CD1c-positive myeloid dendritic cell (primary cell): ENCODE measurements at regions not wholly inside any gene's neighbourhood (a gene's known extent, or its start where the extent isn't known, plus 50 kb on each side); places are given as distances from the start of the nearest gene placed in this dataset.

Source experiments
- DNase-seq: peaks from one replicate; pipeline ENCODE4 v3.0.0-alpha.2; 2016; ENCODE audit errors: extremely low spot score

DNA sequence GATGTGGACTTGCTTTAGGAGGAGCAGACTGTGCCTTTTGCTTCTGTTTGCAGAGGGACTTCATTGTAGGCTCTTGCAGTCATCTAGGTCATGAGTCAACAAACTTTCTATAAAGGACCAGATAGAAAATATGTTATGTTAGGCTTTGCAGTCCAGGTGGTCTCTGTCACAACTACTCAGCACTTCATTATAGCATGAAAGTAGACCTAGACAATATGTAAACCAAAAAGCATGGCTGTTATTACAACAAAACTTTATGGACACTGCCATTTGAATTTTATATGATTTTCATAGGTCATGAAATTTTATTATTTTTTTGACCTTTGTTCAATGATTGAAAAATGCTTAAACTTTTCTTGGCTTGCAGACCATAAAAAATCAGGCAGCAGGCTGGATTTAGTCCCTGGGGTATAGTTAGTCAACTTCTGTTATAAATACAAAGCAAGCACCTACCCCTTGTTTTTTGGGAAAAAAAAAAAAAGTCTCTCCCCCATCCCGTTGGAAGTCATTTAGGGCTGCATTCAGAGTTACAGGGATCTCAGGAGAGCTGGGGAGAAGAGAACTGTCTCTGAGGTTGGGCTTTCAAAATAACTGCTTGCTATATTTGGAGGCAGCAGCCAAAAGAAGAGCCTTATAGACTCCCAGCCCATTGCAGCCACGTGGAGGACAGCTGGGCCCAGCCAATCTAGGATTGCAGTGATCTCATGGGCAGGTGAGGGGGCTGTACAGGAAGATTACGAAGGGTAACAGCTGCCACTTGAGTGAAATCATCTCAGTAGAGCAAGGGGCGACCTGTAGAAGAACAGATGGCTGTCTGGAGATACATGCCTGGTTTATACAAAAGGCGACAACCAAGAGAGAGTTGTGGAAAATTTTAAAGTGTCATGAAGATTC lies 136.6 kb upstream of the TNC start:
- DNase-seq = no peak

DNA sequence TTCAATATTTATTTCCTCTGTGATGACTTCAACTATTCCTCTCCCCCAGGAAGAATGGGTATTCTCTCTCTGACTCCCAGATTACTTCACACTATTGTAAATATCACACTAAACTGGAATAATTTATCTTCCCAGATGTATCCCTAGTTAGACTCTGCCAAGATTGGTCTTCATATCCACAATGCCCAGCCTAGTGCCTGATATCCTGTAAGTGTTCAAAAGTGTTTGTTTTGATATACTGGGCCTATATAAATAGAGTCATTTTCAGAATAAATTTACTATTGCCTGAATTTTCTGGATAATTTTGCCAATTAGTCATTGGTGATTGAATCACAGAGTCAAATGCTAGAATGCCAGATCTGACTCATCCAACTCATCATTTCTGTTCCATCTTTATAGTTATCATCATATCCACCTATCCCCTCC lies 143.7 kb upstream of the TNC start:
- no peak for DNase-seq

DNA sequence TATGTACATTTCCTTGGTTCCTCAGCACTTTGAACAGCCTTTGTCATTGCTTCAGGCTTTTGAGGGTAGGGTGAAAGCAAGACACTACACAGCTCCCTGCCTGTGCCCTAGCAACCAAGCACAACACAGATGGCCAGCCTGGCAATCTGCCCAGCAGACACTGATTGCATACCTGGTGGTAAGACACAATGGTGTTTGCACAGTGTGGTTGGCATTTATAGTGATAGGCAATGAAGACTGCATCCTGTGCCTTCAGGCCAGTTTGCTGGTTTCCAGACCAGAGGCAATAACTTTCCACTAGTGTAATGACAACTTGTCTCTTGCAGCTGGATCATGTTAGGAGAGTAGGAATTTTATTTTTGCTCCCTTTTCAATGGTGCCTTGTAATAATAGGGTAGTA lies 144.5 kb upstream of the TNC start:
- no peak for DNase-seq

DNA sequence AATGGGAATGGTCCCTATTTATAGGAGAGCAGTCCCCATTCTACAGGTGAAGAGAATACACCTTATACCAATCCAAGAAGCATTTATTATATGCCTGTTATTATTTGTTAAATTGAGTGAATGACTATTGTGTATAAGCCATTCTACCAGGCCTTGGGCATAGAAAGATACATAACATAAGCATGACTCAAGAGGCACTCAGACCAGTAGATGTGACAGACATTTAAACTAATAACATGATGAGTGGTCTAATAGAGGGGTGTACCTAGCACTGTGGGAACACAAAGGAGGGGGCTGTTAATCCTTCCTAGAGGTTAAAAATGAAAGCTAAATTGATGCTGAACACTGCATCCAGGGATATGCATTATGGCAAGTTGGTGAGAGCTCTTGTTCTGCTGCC lies 145.0 kb upstream of the TNC start:
- DNase-seq = no peak

DNA sequence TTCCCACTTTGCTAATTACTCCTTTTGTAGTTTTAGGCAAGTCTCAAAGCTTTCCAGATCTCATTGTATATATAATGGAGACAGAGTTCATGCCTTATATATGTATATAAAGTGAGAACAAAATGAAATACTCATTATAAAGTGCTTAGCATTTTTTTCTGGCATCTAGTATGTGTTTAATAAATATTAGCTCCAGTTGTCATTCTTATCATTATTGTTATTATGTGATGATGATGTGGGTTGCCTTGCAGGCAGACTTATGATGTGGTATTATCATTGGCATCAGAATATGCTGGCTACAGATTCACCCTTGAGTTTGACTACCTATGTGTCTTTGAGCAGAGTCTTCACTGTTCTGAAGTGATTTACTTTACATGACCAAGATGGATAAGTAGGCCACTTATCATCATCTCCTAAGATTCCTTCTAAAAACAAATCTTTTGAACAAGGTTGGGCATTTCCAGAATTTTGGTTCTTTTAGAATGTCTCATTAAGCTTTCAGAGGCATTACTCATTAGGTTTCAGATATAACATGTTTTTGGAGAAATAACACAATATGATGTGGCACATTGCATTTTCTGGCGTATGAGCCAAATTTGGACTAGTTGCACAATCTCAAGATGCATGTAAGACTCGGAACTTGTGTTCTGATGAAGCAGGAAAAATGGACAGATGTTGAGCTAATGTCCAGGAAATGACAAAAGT lies 145.6 kb upstream of the TNC start:
- no peak for DNase-seq

DNA sequence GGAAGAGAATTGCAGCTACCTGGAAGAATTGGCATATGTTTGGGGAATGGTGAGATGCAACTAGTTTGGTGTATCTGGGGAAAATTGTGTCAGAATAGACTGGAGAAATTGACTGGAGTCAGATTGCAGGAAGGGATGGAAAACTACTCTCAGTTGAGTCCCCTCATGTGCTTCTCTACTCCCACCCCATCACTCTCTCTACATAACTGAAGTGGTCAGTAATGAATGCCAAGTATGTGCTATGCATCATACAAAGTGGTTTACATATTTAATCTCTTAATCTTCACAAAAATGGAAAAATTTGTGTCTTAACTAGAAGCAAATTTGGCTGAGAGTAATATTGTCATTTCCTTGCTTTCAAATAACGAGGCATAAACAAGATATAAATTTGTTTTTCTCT lies 146.4 kb upstream of the TNC start:
- no peak for DNase-seq

DNA sequence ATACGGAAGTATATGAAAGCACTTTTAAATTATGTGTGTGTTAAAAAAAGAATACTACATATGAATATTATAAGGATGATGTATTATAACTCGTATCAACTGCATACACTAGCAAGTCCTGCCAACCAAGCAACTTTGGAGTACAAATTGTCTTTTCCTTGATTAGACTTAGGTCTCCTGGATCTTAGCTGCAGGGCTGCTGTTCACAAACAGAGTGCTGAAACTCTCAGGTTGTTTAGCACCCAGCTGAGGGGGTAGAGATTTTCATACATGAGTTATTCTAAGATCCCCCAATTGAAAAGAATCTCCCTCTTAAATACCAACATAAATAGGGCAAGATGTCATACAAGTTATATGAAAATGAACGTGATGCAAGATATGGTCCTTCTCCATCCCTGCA lies 149.8 kb upstream of the TNC start:
- no peak for DNase-seq

DNA sequence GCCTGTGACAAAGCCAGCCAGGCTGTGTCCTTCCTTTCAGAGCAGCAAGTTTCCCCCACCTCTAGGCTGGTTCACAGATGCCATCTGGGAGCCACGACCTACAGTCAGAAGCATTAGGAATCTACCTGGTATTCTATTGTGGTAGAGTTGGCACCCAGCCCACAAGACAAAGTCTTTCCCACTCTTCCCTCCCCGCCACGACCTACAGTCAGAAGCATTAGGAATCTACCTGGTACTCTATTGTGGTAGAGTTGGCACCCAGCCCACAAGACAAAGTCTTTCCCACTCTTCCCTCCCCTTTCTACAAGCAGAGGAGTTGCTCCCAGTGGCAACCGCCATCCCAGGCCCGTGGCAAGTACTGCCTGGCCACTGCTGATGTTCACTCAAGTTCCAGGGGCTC lies 157.8 kb upstream of the TNC start:
- DNase-seq = no peak

DNA sequence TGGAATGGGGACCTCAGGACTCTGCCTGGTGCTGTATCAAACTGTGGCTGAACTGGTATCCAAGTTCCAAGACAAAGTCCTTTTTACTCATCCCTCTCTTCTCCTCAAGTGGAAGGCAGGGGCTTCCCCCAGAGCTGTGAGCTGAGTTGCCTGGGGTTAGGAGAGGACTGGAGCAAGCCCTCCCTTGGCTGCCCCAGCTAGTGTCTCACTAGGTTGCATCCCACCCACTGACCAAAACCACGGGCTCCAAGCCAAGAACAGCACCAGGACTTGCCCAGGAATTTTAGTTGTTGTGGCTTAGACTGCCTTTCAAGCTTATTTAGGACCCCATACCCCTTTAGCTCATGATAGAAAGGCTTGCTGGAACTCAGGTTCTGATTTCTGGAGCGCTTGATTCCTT lies 158.7 kb upstream of the TNC start:
- DNase-seq = no peak

DNA sequence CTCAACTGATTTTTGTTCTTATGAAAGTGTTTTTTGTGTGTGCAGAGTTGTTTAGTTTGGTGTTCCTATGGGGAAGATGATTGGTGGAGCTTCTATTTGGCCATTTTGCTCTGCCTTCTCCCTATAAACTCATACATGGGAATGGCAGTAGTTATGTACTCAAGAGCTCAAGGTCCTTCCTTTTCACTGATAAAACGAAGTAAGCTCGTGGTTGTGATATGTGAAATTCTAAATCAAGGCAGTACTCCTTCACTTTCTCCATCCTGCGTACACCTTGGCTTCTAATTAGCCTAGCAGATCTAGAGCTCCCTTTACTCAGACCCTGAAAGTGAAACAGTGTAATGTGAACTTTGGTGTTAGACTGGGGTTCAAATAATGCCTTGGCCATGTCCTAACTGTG lies 159.3 kb upstream of the TNC start:
- no peak for DNase-seq

DNA sequence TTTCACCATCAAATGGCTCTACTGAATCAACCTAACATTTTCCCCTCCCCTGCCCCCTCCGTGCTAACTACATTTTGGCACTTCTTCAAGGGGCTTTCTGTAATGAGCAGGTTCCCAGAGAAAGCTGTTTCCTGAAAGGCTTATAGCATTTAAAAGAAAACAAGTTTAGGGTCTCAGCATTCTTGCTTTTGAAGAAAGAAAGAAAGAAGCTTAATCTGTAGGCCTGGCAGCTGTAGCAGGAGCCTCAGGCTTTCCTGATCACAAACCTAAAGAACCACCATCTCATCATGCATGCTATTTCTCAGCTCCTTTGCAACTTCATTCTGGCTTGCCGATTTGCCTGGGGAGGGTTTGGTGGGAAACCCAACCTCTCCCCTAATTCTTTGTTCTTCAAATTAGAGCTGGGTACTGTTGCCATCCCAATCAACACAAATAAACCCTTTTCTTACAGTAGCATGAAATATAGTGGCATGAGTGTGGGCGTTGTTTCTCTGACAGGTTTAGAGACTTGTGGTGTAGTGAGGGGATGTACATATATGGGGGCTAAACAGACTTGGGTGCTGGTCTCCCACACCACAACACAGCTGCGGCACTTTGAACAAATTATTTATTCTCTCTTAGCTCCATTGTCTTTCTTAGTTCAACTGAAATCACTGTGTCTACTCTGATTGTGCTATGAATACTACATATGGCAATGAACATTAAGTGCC lies 160.5 kb upstream of the TNC start:
- no peak for DNase-seq

DNA sequence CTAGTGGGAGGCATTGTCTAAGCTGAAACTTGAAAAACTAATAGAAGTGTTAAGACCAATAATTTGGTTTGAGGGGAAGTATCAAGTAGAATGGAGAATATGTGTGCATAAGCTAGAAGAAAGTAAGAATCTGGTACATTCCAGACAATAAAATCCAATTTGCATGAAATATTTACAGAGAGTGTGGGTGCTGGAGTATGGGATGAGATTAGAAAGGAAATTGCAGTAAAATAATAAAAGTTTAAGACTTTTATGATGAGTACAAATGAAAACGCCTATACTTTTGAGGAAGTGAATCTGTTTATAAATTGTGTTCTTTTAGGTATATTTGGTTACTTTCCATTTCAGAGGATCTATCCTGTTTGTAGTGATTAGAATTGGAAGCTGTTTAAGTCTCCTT lies 165.4 kb upstream of the TNC start:
- DNase-seq = no peak

DNA sequence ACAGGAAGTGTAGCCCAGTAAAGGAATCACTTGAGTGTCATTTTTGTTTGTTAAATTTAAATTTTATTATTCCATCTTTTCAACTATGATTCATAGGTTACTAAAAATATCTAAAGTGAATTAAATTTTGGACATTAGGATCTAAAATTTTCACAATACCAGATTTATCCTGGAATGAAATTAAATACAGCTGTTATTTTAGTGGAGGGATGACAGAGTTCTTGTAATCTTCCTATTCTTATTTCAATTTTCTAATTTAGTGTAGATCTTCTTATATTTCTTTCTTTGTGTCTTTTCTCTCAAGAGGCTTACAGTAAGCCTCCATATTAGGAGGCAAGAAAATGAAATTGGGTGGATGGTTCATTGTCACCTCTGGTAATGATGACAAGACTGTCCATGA lies 167.9 kb upstream of the TNC start:
- DNase-seq = no peak

DNA sequence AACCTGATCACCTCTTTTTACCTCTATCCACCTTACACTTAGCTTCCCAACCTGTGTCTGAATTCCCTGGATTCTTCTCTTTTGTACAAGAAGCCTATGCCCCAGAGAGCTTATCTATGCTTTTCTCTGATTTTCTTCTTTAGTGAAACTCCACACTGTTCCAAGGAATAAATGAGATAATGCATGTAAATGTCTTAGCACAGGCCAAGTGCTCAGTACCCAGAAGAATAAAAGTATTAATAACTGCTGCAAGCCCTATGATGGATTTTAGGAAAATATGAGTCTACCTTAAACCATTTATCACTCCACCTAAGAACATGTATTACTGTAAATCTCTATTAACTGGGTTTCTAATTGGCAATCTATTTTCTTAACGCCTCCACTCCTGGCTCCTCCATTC lies 168.5 kb upstream of the TNC start:
- DNase-seq = no peak

DNA sequence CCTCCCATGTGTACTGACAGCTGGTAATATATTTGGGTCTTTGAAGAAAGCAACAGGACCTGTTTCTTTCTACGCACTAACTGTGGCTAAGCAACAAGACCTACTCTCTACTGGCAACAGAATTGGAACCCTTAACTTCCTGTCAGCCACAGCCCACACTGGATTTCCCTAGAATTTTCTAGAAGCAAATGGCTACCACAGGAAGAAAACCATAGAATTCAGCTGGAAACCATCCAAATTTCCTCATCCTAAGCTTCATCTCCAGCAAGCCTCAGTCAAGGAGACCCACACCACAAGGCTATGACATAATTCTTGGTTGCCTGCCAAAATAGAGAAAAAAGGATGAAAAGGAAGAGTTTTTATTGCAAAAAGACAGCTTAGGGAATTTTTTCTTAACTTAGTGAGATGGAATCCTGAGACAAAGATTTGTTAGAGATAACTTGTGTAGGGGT lies 171.8 kb upstream of the TNC start:
- no peak for DNase-seq

DNA sequence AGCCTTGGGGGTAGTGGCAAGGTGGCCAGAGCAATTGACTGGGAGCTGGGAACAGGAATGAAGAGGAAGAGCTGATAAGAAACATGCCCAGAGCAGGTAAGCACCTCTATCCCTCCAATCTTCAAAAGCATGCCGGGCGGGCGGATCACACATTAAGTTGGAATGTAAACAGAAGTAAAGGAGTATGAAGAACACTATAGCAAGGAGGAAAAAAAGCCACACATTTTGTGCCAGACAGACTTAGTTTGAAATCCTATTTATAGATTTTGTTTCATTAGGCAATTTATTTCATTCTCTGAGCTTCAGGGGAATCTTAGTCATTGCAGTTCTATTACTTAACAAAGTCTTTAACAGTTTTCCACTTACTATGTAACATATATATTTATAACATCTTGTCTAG lies 173.9 kb upstream of the TNC start:
- no peak for DNase-seq

DNA sequence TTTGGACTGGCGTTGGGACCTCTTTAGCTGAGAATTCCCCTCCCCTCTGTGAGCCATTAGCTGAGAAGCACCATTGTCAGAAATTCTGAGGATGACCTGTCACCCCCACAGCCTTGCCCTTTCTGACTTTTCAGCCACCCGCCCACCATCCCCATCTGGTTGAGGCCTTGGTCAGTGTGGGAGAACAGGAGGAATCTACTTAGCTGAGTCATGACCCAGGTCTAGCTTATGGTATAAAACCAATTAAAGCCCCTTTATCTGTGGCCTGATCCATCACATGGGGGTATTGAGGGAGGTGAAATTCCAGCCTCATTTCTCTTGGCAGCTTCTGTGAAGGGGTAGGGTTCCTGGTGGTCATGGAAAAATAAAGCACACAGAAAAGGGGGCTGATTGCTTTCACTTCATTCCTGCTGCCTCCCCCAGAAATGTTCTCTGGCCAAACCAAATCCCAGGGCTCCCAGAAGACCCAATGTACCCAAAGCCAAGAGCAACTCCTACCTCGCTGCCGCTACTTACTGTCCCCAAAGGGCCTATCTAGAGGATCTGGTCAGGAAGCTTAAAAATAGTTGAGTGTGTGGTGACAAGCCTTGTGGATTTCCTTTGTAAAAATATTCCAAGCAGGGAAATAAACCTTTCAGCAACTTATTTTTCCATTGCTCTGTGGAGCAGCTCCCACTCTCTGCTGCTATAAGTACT lies 174.8 kb upstream of the TNC start:
- DNase-seq = no peak

DNA sequence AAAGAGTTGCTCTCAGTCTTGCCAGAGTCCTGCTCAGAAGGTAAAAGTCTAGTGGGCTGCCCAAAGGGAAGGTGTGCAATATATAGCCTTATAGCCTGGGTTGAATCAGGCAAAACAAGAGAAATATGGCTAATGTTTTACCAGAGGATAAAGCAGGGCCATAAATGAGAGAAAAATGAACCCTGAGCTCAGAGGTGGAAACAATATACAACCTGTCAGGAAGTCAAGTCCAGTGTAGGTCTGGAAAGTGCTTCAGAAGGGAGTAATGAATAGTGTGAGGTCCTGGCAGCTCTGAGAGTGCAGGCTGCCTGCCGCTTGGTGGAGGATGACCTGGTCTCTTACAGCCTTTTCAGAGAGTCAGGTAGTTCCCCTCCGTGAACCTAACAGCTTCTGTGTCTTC lies 177.8 kb upstream of the TNC start:
- DNase-seq = no peak

DNA sequence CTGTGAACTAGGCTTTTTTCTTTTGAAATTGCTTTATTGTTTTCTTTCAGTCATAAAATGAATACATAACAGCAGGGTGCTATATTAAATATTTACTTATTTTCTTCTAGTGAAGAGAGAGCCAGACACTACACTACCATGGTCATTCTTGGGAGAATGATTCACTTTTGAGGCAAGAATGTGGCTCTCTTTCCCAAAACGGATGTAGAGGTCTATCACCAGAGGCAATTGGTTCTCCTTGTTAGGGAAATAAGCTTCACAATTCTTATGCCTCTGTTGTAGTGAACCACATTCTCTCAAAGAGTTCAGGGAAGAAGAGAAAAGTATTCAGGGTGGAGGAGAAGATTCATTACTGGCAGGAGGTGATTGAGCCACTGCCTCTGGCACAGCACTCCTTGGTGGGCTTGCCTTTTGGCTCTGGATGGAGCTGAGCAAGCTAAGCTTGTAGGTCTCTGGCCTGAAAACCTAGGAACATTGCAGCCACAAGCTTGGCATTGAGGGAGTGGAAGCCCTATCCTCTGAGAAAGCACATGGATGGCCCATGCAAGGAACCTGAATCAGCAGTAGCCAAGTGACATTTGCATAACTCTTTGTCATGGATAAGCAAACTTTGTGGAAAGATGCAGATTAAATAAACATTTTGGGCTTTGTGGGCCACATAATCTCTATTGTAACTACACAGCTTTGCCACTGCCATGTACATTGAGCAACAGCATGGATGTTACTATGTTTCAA lies 179.0 kb upstream of the TNC start:
- no peak for DNase-seq

DNA sequence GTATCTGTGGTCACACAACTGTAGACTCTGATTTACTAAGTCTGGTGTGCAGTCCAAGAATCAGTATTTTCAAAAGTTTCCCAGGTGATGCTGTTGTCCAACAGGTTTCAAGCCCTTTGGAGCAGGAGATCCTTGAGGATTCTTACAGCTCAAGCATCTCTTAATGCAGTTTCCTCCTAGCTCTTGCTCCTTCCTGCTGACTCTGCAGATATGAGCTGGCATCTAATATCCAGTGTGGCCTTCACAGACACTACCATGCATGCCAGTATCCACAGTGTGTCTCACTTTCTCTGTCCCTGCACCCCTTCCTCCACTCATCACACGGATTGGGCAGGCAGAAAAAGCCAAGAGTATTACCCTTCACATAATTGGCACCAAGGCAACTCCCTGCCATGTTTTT lies 182.2 kb upstream of the TNC start:
- DNase-seq = no peak

DNA sequence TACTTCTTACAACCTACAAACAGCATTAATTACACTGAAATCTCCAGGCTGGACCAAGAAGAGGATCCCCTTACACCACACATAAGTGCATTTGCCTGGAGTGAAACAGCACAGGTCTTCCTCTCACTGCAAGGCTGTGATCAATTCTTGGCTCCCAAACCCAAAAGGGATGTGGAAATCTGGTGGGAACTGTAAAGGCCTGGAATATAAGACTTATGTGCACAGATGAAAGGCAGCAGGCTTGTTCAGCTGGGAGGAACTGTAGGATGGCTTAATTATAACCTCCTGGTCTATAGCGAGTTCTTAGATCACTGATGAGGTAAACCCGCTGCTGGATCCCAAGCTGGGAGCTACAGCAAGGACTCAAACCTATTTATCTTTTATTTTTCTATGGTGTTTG lies 182.9 kb upstream of the TNC start:
- DNase-seq = no peak
